Activated CD4-positive, alpha-beta T cell treated with anti-CD3 and anti-CD28 coated beads, Interleukin-2, amount 50 U/mL, for 24 hours (primary cell): ENCODE measurements at regions not wholly inside any gene's neighbourhood (a gene's known extent, or its start where the extent isn't known, plus 50 kb on each side); places are given as distances from the start of the nearest gene placed in this dataset.
"Not testable (repeated sequence)": the region's sequence is repeated elsewhere in the genome, so short reads cannot be mapped to it uniquely, and the experiment has no call there.

Source experiments
- DNase-seq, 2 donors: peaks; one replicate each; pipeline ENCODE4 v3.0.0-alpha.2; 2020; ENCODE audit warnings: low read depth in 1 of 2, low spot score in 1 of 2

DNA sequence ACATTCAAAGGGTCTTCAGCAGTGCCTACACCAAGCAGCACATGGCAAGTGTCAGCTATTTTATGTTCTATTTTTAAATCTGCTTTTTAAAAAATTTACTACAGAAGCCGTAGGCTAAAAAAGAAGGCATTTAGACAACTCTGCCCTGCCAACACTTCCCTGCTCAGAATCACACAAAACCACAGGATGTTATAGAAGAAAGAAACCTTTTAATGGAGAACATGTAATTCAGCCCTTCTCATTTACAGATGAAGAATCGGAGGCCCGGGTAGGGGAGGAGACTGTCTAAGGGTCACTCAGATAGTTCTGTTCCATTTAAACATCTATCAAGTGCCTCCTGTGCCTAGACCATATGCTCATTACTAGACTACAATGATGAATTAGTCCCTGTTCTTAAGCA, 171.8 kb upstream of the NTF3 start:
- DNase-seq: no peak

DNA sequence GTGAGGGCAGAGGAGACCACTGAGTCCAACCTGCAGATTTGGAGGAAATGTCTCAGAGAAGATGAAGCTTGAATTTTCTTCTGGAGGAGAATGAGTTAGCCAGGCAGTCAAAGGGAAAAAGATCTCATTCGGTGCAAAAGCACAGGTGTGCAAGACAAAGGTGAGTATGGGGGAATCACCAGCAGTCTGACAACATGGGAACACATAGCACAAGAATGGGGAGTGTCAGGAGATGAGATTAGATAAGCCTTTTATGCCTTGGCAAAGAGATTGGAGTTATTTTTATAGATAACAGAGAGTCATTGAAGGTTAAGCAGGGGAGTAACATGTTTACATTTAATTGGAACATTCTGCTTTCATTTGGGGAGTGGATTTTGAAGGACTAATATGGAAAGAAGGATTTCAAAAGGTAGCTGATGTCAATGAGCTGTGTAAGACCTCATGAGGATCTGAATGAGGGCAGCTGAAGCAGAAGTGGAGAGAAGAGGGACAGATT, 171.3 kb upstream of the NTF3 start:
- no peak for DNase-seq

DNA sequence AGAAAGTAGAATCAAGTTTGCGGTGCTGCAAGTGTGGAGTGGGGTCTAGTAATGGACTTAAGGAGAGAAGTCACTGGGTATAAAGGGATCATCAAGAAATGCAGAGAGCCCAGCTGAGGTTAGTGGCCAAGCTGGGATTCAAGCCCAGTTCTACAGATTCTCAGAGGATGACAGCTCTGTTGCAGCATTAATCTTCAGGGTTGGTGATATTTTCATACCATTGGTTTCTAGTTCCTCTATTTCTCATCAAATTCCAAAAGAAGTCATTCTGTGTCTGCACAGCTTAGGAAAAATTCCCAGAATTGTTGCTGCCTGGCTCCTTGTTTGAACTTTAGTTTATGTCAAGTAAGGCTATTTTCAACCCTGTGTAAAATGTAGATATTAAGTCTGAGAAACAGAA, 169.5 kb upstream of the NTF3 start:
- DNase-seq: no peak

DNA sequence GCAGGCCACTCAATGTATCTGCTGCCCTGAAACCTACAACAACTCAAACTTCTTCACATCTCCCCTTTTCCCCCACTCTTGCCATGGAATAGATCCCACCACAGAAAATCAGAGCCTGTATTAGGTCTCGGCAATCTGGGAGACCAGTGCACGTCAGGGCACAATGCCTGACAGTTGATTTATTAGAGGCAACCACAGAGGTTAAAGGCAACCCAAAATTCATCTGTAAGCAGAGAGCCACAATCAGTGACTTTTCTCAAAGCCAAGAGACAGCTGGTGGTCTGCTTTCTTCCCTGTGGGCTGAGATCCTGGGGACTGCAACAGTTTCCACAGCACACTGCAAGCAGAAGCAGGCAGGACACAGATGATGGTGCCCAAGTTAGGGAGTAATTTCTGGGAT, 169.0 kb upstream of the NTF3 start:
- no peak for DNase-seq

DNA sequence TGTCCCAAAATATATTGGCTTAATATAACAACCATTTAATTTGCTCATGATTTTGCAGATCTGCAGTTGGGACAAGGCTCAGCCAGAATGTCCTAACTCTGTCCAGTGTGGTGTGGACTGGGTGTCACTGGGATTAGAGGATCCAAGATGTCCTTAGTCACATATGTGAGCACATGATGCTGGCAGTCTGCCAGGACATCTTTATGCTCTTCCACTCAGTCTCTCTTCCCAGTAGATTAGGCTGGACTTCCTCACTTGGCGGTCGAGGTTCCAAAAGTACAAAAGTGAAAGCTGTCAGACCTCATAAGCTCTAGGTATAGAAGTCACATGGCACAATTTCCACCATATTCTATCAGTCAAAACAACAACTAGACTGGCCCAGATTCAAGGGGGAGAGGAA, 167.9 kb upstream of the NTF3 start:
- DNase-seq: no peak

DNA sequence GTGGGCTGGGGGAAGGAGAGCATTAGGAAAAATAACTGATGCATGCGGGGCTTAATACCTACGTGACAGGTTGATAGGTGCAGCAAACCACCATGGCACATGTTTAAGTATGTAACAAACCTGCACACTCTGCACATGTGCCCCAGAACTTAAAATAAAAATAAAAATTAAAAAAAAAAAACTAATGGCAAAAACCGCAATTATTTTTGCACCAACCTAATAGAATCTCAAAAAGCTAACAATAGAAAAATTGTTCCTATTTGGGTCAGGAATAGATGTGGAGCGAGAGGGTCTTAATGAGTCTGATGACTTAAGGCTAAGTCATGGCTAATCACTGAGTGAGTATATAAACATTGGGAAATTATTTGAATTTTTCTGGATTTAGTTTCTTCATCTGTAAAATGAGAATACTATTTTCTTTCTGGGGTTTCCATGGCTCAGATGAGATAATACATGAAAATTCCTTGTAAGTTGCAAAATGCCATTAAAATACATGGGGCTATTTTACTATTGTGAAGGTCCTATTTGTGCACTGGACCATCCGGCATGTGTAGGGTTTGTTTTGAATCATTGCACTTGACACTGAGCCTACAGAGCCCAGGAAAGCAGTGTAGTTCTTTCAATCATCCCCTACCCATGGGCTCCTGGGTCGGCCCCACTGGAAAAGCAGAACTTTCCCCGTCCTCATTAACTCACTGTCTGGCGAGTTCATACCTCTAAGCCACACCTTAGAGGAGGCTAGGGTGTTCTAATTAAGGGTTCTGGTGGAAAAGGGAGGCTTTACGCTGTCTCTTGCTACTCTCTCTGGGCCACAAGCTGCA, 164.1 kb upstream of the NTF3 start:
- DNase-seq: no peak

DNA sequence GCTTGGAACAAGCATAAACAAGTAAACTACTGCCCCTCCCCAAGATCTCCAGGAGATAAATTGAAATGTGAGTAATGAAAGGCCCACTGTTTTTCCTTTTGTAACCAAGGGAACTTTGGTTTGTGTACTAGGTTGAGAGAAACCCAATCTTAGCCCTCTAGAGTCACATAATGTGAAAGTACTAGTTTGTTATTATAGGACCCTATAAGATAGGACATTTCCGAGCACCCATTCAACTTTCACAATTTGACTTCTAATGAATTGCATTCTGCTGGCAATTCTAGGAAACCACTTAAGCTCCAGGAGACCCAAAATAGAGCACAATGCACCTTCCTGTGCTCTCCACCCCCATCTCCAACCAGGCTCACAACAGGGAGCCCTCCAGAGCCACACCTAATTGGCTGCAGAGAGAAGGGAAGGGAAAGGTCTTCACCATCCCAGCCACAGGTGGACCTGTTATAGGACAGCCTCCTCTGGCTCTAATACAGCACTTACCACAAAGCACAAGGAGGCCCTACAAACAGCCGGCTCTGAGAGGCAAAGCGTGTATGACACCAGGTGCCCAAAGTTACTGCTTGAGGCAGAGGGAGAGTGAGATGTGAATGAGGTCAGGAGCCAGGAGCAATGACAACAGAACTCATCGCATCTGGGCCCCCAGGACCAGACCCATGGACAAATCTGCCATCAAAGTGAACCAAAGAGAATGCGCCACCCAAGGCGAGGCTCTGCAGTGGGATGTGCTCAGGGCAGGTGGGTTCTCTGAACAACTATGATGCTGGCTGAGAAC, 163.3 kb upstream of the NTF3 start:
- DNase-seq: no peak

DNA sequence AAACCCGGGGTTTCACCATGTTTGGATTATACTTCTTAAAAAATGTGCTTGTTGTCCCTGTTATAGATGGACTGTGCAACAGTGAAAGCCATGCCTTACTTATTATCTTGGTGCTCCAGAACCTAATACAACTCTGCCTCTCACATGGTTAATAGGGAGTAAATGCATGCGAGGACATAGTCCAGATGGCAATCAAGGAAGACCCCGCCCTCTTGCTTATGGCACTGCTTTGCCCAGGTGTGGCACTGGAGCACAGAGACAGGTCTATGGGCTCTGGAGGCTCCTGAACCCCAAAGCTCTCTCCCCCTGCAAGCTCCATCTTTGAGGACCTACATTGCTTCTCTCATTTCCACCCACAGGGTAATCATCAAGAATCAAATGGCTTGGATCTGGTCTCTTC, 162.1 kb upstream of the NTF3 start:
- no peak for DNase-seq

DNA sequence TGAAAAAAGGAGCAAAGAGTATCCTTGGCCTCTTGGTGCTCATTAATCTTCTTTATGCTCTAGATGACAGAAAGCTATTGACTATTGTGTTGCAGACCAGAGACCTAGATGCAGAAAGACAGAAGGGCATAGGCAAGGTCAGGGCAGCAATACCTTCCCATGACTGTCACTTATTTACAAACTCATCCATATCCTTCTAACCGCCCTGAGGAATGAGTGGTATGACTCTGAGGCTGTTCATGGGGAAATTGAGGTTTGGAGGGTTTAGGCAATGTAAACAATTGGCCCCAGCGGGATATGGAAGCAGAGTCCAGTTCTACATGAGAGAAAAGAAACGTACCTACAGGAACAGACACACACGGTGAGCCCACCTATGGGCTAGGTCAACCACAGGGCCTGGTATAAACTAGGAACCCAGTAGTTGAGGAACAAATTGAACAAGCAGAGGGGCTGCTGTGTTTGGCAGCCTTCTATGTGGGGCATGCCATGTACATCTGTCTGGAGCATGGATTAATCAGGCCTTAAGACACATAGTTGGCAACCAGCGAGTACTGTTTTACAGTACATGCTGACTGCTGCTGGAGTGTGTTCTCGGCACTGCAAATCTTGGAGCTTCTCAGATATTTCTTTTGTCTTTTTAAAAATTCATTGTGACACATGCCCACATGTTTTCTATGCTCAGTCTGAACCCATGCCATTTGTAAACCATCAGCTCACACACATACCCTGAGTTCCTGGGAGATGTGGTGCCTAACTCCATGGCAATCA, 159.7 kb upstream of the NTF3 start:
- no peak for DNase-seq

DNA sequence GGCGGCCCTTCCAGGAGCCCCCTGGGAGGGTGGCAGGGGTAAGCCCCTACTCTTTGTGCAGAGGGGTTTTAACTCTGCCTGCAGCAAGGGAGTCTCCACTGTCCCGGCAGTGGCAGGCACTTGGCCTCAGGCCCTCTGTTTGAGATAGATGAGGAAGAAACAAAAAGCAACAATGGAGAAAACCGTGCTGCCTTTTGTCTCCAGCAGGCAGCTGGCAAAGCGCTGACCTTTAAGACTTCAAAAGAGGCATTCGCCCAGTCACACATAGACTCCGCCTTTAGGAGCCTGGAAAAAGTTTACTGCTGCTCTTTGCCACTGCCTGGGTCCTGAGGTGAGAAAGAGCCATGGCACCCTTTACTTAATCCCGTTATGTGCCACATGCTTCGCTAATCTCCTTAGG, 158.2 kb upstream of the NTF3 start:
- no peak for DNase-seq

DNA sequence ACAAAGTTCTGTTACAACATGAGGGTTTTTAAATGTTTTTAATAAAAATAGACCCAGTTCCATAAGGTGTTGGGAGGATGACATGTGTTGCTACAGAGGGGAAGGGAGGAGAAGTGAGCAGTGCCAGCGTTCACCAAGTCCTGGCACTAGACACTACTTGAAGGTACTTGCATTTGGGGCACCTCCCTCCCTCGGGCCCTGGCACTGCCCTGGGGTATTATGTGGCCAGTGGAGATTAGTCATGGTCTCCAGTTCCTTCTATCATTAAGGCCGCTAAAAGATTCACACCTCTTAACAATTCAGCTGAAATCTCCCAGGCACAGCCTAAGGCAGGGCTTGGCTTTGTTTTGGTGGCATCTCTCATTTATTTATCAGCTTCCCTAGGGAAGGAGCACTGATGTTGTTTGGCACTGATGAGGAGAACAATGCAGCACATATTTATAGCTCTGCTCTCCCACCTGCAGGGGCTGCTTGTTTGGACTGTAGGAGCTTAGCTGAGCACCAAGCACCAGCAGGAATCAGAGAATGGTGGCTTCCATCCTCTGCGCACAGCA, 155.5 kb upstream of the NTF3 start:
- DNase-seq: no peak

DNA sequence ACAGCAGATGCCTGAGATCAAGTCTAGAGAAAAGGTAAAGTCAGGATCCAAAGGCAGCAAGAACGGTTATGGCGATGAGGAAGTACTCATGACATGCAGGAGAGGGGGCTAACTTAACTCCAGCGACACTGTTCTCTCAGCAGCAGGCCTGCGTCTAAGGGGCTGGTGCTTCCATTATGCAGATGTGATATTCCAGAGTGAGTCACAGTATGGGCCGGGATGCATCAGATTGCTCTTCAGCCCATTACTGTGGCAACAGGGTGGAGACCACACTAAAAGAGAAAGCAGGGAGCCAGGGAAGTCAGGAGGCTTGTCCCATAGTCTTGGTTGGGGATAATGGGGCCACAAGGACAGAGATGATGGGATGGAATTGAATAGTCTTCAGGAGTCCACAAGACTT, 151.8 kb upstream of the NTF3 start:
- no peak for DNase-seq

DNA sequence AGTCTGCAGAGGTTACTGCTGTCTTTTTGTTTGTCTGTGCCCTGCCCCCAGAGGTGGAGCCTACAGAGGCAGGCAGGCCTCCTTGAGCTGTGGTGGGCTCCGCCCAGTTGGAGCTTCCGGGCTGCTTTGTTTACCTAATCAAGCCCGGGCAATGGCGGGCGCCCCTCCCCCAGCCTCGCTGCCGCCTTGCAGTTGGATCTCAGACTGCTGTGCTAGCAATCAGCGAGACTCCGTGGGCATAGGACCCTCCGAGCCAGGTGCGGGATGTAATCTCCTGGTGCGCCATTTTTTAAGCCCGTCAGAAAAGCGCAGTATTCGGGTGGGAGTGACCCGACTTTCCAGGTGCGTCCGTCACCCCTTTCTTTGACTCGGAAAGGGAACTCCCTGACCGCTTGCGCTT, 141.5 kb upstream of the NTF3 start:
- DNase-seq: not testable (repeated sequence)

DNA sequence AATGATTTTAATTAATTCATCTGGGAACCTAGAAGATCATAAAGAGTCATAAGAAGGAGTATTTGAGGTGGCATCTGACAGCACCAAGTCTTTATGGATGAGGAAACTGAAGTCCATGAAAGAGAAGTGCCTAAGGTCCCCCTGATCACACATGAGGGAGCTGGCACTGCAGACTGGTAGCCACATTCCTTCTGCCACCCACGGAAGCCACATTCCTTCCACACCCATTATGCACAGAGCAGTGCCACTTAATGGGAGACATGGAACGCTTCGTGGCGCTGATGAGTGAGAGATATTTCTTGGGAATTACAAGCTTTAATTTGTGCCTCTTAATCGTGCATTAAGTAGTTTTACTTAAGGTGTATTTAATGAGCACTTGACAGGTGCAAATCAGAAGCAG, 139.3 kb upstream of the NTF3 start:
- no peak for DNase-seq

DNA sequence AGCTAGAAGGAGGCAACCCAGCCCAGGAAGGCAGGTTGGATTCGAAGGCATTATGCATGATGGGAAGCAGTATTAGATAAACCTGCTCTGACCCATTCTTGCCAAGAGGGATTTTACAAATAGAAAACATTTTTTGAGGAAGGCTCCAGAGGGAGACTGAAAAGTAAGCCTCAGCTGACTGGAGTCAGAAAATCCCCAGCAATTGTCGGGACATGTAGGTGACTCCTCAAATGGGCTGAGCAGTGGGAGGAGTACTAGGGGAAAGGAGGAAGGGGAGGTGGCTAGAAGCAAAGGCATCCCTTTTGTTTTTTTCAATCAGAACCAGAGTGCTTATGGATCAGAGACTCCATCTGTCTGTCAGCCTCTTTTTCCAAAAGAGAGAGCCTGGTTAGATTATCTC, 138.1 kb upstream of the NTF3 start:
- DNase-seq: no peak

DNA sequence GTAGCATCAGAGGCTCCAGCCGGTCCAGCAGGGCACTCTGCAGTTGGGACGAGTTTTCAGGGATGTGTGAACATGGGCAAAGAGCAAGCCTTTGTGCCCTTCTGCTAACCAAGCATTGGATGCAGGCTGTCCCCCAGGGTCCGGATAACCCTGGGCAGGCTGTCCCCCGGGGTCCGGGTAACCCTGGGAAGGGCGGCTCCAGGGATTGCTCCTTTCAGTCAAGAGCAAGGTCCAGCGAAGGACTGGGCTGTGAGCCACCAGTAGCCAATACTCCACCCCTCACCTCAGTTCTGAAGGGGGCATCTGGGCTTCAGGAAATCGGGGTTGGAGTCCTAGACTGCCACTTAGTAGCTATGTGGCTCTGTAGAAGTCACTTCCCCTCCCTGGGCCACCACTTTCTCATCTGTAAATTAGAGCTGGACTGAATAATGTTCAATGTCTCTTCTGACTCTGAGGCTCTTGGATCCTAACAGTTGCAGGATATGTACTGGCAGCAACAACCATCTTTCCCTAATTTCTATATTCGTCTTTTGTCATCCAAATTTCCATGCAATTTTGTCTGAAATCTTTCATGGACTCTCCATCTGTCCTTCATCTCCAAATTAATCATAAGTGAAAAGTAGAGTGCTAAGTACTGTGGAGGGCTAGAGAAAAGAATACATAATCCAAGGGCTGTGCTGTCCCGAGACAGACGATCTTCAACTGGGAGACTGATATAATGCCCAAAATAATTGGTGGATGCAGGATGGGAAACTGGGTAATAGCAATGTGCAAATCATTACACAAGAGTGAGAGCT, 137.4 kb upstream of the NTF3 start:
- no peak for DNase-seq

DNA sequence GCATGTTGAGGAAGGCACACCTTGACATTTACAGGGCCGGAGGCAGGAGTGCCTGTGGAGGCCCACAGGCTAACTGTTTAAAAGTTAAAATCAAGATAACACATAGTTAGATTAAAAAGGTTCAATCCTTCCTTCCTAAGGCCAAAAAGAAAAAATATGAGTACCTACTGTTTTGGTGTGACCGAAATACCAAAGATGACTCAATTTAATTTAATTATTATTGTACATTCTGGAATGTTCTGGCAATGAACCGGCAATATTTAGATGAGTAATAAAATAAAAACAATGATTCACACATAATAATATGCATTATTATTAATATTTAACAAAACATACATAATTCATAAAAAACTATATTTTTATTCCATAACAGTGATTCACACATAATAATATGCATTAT, 136.8 kb upstream of the NTF3 start:
- no peak for DNase-seq

DNA sequence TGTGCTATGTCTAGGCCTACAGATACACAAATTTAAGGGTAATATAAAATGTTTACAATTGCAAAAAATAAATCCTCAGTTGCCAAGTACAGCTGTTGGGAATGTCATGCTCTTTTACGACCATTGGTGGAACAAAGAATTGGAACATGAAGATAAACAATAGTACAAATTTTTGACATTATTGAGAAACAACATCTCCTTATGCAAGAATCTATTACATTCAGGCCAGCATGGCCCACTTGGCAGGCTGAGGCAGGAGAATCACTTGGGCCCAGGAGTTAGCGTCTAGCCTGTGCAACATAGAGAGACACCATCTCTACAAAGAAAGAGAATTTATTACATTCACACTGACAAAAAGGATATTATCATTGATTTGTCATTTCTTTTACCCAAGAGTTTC, 135.9 kb upstream of the NTF3 start:
- DNase-seq: no peak

DNA sequence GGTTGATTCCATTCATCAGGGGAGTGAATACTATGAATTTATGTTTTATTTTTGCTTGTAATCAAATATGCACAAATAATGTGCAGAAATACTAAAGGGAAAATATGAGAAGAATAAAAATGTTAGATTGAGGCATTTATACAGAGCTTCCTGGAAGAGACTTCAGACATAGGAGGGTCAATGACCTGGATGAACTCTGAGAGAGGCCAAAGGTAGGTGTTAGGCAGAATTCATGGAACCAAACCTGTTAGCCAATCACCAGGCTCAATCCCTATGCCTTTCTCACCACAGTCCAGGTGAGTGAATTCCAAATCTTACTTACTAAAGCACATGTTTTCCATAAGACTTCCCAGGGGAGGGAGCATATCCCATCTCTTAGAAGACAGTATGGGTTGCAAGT, 130.4 kb upstream of the NTF3 start:
- no peak for DNase-seq

DNA sequence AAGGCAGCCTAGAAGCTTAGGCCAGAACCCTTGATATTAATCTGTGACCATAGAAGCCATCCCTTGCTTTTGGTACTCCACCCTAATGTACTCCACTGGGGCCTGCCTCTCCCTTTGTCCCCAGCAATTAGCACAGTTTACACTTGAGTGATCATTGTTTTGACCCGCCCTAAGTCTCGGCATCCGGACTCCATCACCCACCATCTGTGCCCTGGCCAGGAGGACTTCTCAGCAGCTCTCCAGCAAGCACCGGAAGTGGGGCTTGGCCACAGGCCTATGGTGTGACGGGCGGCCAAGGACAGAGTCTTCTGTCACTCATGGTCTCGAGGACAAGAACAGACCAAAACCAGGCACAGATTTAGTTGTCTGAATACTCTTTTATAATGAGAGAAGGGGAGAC, 126.5 kb upstream of the NTF3 start:
- no peak for DNase-seq
